HepG2 (cell line): ENCODE measurements at regions not wholly inside any gene's neighbourhood (a gene's known extent, or its start where the extent isn't known, plus 50 kb on each side); places are given as distances from the start of the nearest gene placed in this dataset.

Source experiments
- BHLHE40 ChIP-seq: IDR thresholded peaks from 2 replicates; pipeline ENCODE4 v1.6.1; 2011; ENCODE audit warnings: low read length, improper control_type of control experiment
- LCORL ChIP-seq, 2 experiments: fragments of 450-650 bp in 1 of 2; sonication (generic) in 1 of 2; formaldehyde crosslinking in 1 of 2; IDR thresholded peaks; 2 replicates each; pipeline versions ENCODE4 v1.5.0 to v1.6.1; 2017 to 2020; ENCODE audit warnings: antibody characterized with exemption in 1 of 2, missing genetic modification reagents in 1 of 2
- MEF2D ChIP-seq: sonication (generic); formaldehyde crosslinking; IDR thresholded peaks from 2 replicates; pipeline ENCODE4 v1.5.1; 2020; ENCODE audit warnings: mild to moderate bottlenecking, missing genetic modification reagents
- MTF1 ChIP-seq: sonication (generic); formaldehyde crosslinking; IDR thresholded peaks from 2 replicates; pipeline ENCODE4 v1.5.0; 2020; ENCODE audit warnings: missing genetic modification reagents
- RAD21 ChIP-seq: fragments of 450-650 bp; formaldehyde crosslinking; IDR thresholded peaks from 2 replicates; pipeline ENCODE4 v1.5.0; 2020; ENCODE audit warnings: mild to moderate bottlenecking
- TBP ChIP-seq: sonication (generic); formaldehyde crosslinking; IDR thresholded peaks from 2 replicates; pipeline ENCODE4 v1.5.0; 2020; ENCODE audit warnings: missing genetic modification reagents
- ZBTB42 ChIP-seq: sonication (generic); formaldehyde crosslinking; IDR thresholded peaks from 2 replicates; pipeline ENCODE4 v1.5.0; 2020; ENCODE audit warnings: mild to moderate bottlenecking, missing genetic modification reagents
- ZNF646 ChIP-seq: sonication (generic); formaldehyde crosslinking; IDR thresholded peaks from 2 replicates; pipeline ENCODE4 v1.9.0; 2021; ENCODE audit warnings: mild to moderate bottlenecking, missing genetic modification reagents

GRCh38 chr4:154973244-154974035, 192.4 kb downstream of the RBM46 start (continued):
- TF ChIP-seq ZNF646 (no peak), BHLHE40 (no peak), TBP (CRISPR knock-in tag) (no peak), ZBTB42 (CRISPR knock-in tag) (no peak), MEF2D (CRISPR knock-in tag) (no peak), MTF1 (no peak), LCORL (IDR thresholded peaks at IDR 0.05) (no peak), LCORL (CRISPR knock-in tag; IDR thresholded peaks at IDR 0.05) (no peak), RAD21 (CRISPR knock-in tag) (no peak)
- TF ChIP-seq, all 625 proteins: peak for 12
